GM12878 (cell line): ENCODE measurements at regions not wholly inside any gene's neighbourhood (a gene's known extent, or its start where the extent isn't known, plus 50 kb on each side); places are given as distances from the start of the nearest gene placed in this dataset.

Experiments
- ATAC-seq: fragments of 200-7000 bp; cut with Tn5 transposase; 3 replicates; pipeline ENCODE4 v1.9.1; 2020; ENCODE audit warnings: mild to moderate bottlenecking, moderate library complexity
- BruUV-seq: library from RNA; stranded (reverse); fragments of 400-500 nt; replicated peaks from 2 replicates; lab custom pipeline; 2021; lab: Mats Ljungman, UMichigan
- CTCF ChIA-PET: fragments of 300-600 bp; sonication (Branson Sonifier 250); formaldehyde crosslinking; extraction: SDS; loops from one replicate; lab custom pipeline; 2021; ENCODE audit warnings: inconsistent platforms; lab: Yijun Ruan, JAX
- POLR2A ChIA-PET: fragments of 350-600 bp; formaldehyde crosslinking; extraction: SDS; loops from one replicate; lab custom pipeline; 2021; ENCODE audit warnings: inconsistent platforms; lab: Charles Lee
- RAD21 ChIA-PET: fragments of 300-600 bp; sonication (Branson Sonifier 250); formaldehyde crosslinking; loops from one replicate; lab custom pipeline; 2023; ENCODE audit warnings: antibody characterized with exemption; ENCODE audit not compliant: unreplicated experiment; lab: Charles Lee
- SMC1A ChIA-PET: fragments of 300-600 bp; sonication (Branson Sonifier 250); formaldehyde crosslinking; loops from one replicate; lab custom pipeline; 2023; ENCODE audit not compliant: unreplicated experiment, uncharacterized antibody; lab: Charles Lee
- DNase-seq: peaks from one replicate; pipeline ENCODE4 v3.0.0-alpha.2; 2011; ENCODE audit warnings: low read depth, low spot score
- FAIRE-seq: peaks from 3 replicates; lab custom pipeline; 2011; peaks lifted over from hg19 to GRCh38; lab: Jason Lieb, UNC
- H2AFZ ChIP-seq: 2 replicates; pipeline ENCODE4 v1.6.0; 2011; ENCODE audit warnings: low read depth, low read length, control low read depth; ENCODE audit not compliant: control insufficient read depth
- H3K27ac ChIP-seq: 2 replicates; pipeline ENCODE4 v1.5.1; 2011; ENCODE audit warnings: control low read depth; ENCODE audit not compliant: control insufficient read depth, insufficient read depth
- H3K27me3 ChIP-seq, 2 experiments: replicated peaks in 1 of 2; 2 replicates each; pipeline versions ENCODE4 v1.6.0 to v1.6.1; 2011; ENCODE audit warnings: low read length in 1 of 2; ENCODE audit not compliant: control insufficient read depth in 2 of 2, insufficient read depth in 2 of 2
- H3K36me3 ChIP-seq, 2 experiments: 2 replicates each; pipeline ENCODE4 v1.5.1; 2011; ENCODE audit warnings: low read length in 1 of 2; ENCODE audit not compliant: control insufficient read depth in 2 of 2, insufficient read depth in 2 of 2
- H3K4me1 ChIP-seq: 2 replicates; pipeline ENCODE4 v1.6.1; 2011; ENCODE audit warnings: mild to moderate bottlenecking, low read length, moderate library complexity, mixed read lengths; ENCODE audit not compliant: control insufficient read depth, insufficient read depth
- H3K4me2 ChIP-seq: 2 replicates; pipeline ENCODE4 v1.6.0; 2011; ENCODE audit warnings: control low read depth; ENCODE audit not compliant: control insufficient read depth, insufficient read depth
- H3K4me3 ChIP-seq: fragments of 200-600 bp; sonication (generic); 2 replicates; pipeline ENCODE4 v1.5.1; 2016
- H3K79me2 ChIP-seq: 2 replicates; pipeline ENCODE4 v1.6.0; 2011; ENCODE audit warnings: low read length; ENCODE audit not compliant: control insufficient read depth, insufficient read depth
- H3K9ac ChIP-seq: 2 replicates; pipeline ENCODE4 v1.8.0; 2011; ENCODE audit warnings: low read length, control low read depth, mixed read lengths; ENCODE audit not compliant: control insufficient read depth, insufficient read depth
- H3K9me3 ChIP-seq: replicated peaks from 3 replicates; pipeline ENCODE4 v1.5.1; 2011; ENCODE audit warnings: mild to moderate bottlenecking, low read length; ENCODE audit not compliant: control insufficient read depth, insufficient read depth
- H4K20me1 ChIP-seq: 2 replicates; pipeline ENCODE4 v1.6.0; 2011; ENCODE audit not compliant: control insufficient read depth, insufficient read depth
- BHLHE40 ChIP-seq, 2 experiments: fragments of 450-650 bp in 1 of 2; IDR thresholded peaks; 2 replicates each; pipeline ENCODE4 v1.6.1; 2011 to 2017; ENCODE audit warnings: low read depth in 2 of 2, borderline replicate concordance in 1 of 2, improper control_type of control experiment in 1 of 2, low read length in 1 of 2, mild to moderate bottlenecking in 1 of 2
- E2F4 ChIP-seq: IDR thresholded peaks from 2 replicates; pipeline ENCODE4 v1.6.1; 2012; ENCODE audit warnings: low read depth, low read length, improper control_type of control experiment
- EED ChIP-seq: sonication (generic); IDR thresholded peaks from 2 replicates; pipeline ENCODE4 v1.6.1; 2016; ENCODE audit warnings: antibody characterized with exemption, low read depth
- FOS ChIP-seq: IDR thresholded peaks from 3 replicates; pipeline ENCODE4 v1.6.1; 2011; ENCODE audit warnings: borderline replicate concordance; ENCODE audit not compliant: insufficient read length; ENCODE audit errors: extremely low read depth
- IRF4 ChIP-seq: IDR thresholded peaks from 2 replicates; pipeline ENCODE4 v1.6.1; 2011; ENCODE audit warnings: low read depth, low read length
- MXI1 ChIP-seq: fragments of 150-350 bp; IDR thresholded peaks from 2 replicates; pipeline ENCODE4 v1.6.1; 2011; ENCODE audit warnings: low read depth, mild to moderate bottlenecking, inconsistent platforms, low read length, improper control_type of control experiment
- ZBTB11 ChIP-seq: fragments of 450-650 bp; formaldehyde crosslinking; IDR thresholded peaks from 2 replicates; pipeline ENCODE4 v1.5.0; 2022; ENCODE audit warnings: mild to moderate bottlenecking, missing genetic modification characterization
- WGBS: methylation state at CpG from one replicate; pipeline ENCODE4 v1.1.6; 2016; ENCODE audit warnings: low lambda C conversion rate; ENCODE audit not compliant: insufficient replicate concordance, insufficient coverage; ENCODE audit errors: missing lambda C conversion rate; 5-methylcytosine and 5-hydroxymethylcytosine counted together
- in situ Hi-C: fragments of 300-500 bp; cut with MboI; formaldehyde crosslinking; loops from 9 replicates; pipeline ENCODE4 v1.14.3; 2018; ENCODE audit warnings: mixed read lengths
- intact Hi-C: fragments of 100-400 bp; cut with micrococcal nuclease; formaldehyde crosslinking; loops from one replicate; pipeline ENCODE4 v1.14.2; 2022; ENCODE audit not compliant: unreplicated experiment

GRCh38 chrX:114073926-114074325 is 510.0 kb upstream of the HTR2C start:
- RAD21 ChIA-PET = no interaction called here
- no peak overlapping the region for H2AFZ ChIP-seq

GRCh38 chrX:114071412-114071811 is 512.5 kb upstream of the HTR2C start:
- no peaks in the 10 kb centered on the region for H3K27me3 ChIP-seq
- H2AFZ ChIP-seq = no peak overlapping the region
- H3K9ac ChIP-seq = no peak overlapping the region
- ChIA-PET CTCF (no interaction called here), POLR2A (no interaction called here), RAD21 (no interaction called here), SMC1A (interaction anchor here (0.9 kb wide), 1 partner anchor 51 kb away, joined by 3 read pairs; no protein-coding TSS in a partner anchor)
- BruUV-seq = no TSS peak
- in situ Hi-C loops (no loop called here), intact Hi-C loops (no loop called here)
- H3K4me2 ChIP-seq = no peak overlapping the region
- no peak overlapping the region for H3K4me3 ChIP-seq
- no peak overlapping the region for H3K27ac ChIP-seq
- WGBS = 74% methylated on average over 5 of the region's 5 CpGs
- H3K79me2 ChIP-seq = no peaks in the 10 kb centered on the region
- TF ChIP-seq BHLHE40 (IDR thresholded peaks at IDR 0.05; ENCODE audit: borderline replicate concordance in 1 of 2, low read depth in 2 of 2, low read length in 1 of 2) = 0 out of 4 replicates have a peak, but pooled peaks of 1 of the 2 experiments have one; percentile 11
- TF ChIP-seq ZBTB11 (CRISPR knock-in tag) = no peak
- DNase-seq (no peak), FAIRE-seq (no peak), ATAC-seq (no peak)
- no peaks in the 10 kb centered on the region for H4K20me1 ChIP-seq
- no peaks in the 10 kb centered on the region for H3K36me3 ChIP-seq
- no peaks in the 10 kb centered on the region for H3K4me1 ChIP-seq
- H3K9me3 ChIP-seq = no peaks in the 10 kb centered on the region; the same call in 2 of the 3 replicates

More at GRCh38 chrX:114073926-114074325, 510.0 kb upstream of the HTR2C start:
- no peaks in the 10 kb centered on the region; the same call in 2 of the 3 replicates for H3K9me3 ChIP-seq
- H3K4me3 ChIP-seq = no peak overlapping the region
- CTCF ChIA-PET = interaction anchor here (0.7 kb wide), 1 partner anchor 1271 kb away, joined by 3 read pairs; no protein-coding TSS in a partner anchor
- ATAC-seq = no peak
- H3K4me2 ChIP-seq = no peak overlapping the region
- intact Hi-C loops = no loop called here
- H3K27me3 ChIP-seq = no peaks in the 10 kb centered on the region
- FAIRE-seq = no peak
- no peaks in the 10 kb centered on the region for H4K20me1 ChIP-seq
- TF ChIP-seq MXI1 = no peak
- TF ChIP-seq IRF4 = no peak
- no peak for TF ChIP-seq E2F4
- no peak for TF ChIP-seq FOS
- TF ChIP-seq EED = no peak
- no peaks in the 10 kb centered on the region for H3K4me1 ChIP-seq
- no peak overlapping the region for H3K27ac ChIP-seq
- 18% methylated on average over 3 of the region's 3 CpGs for WGBS
- no TSS peak for BruUV-seq
- SMC1A ChIA-PET = interaction anchor here (1.0 kb wide), 1 partner anchor 9 kb away, joined by 3 read pairs; no protein-coding TSS in a partner anchor
- POLR2A ChIA-PET = no interaction called here
- H3K9ac ChIP-seq = no peak overlapping the region
- no peaks in the 10 kb centered on the region for H3K79me2 ChIP-seq
- H3K36me3 ChIP-seq = no peaks in the 10 kb centered on the region
- in situ Hi-C loops = no loop called here
- no peak for DNase-seq
